Testis (tissue), 2 donors: ENCODE measurements at regions not wholly inside any gene's neighbourhood (a gene's known extent, or its start where the extent isn't known, plus 50 kb on each side); places are given as distances from the start of the nearest gene placed in this dataset.

Source experiments
- DNase-seq: peaks from one replicate; pipeline ENCODE4 v3.0.0-alpha.2; 2019
- H3K27ac ChIP-seq, 2 donors: fragments of 200-600 bp; sonication (generic); one replicate each; pipeline ENCODE4 v1.5.1; 2019
- H3K27me3 ChIP-seq: fragments of 200-600 bp; sonication (generic); one replicate; pipeline ENCODE4 v1.5.1; 2019
- H3K36me3 ChIP-seq: fragments of 200-600 bp; sonication (generic); one replicate; pipeline ENCODE4 v1.5.1; 2017; ENCODE audit warnings: low read depth; ENCODE audit errors: missing control alignments
- H3K4me1 ChIP-seq: fragments of 200-600 bp; sonication (generic); one replicate; pipeline ENCODE4 v1.5.1; 2019
- H3K4me3 ChIP-seq, 2 donors: fragments of 200-600 bp; sonication (generic); one replicate each; pipeline ENCODE4 v1.5.1; 2017 to 2019
- H3K9me3 ChIP-seq: fragments of 200-600 bp; sonication (generic); one replicate; pipeline ENCODE4 v1.5.1; 2017
- POLR2A ChIP-seq: fragments of 450-650 bp; IDR thresholded peaks from one replicate; pipeline ENCODE4 v1.6.1; 2017; ENCODE audit warnings: antibody characterized with exemption, mild to moderate bottlenecking, moderate library complexity
- WGBS, 2 donors: methylation state at CpG; one replicate each; pipeline ENCODE4 v1.1.5; 2018; 5-methylcytosine and 5-hydroxymethylcytosine counted together
- intact Hi-C: fragments of 100-400 bp; cut with DNase I; formaldehyde crosslinking; loops from one replicate; pipeline ENCODE4 v1.15.1; 2023; ENCODE audit warnings: low total_unique reads
- TF ChIP-seq, protein P1 (sequence below), 3 experiments: fragments of 450-650 bp in 2 of 3; fragments of 200-600 bp in 1 of 3; sonication (generic) in 1 of 3; IDR thresholded peaks; one replicate each; pipeline ENCODE4 v1.5.1; 2016 to 2019; ENCODE audit warnings: antibody characterized with exemption in 3 of 3, mild to moderate bottlenecking in 2 of 3, moderate library complexity in 1 of 3

DNA sequence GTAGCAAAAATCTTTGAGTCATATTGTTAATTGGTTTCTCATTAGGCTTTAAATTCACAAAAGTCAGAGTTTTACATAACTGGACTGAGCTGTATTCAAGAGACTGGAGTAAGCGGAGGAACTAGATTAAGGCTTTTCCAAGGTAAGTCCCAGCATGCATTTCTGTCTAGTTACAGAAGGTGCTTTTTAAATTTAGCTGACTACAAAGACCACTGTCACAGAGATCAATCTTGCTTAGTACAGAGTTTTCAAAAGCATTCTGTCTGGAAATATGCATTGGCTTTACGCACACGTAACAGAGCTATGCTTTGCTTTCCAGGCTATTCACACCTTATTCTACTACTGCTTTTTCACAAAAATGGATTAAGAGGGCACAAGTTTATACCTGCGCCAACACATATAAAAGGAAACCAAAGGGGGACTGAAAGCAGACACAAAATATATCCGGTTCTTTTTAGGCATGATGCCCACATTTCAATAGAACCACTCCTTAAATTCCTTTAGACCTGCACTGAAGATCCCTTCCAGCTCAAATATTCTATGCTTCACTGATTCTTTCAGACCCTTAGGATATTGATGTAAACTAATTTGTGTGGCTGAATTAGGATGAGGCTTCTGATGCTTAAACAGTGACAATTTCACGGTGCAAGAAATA, 560.7 kb upstream of the CRIM1 start:
- Histone ChIP-seq H3K27me3 (no peaks in the 10 kb centered on the region), H3K9me3 (no peaks in the 10 kb centered on the region), H3K27ac (no peak overlapping the region), H3K36me3 (no peaks in the 10 kb centered on the region), H3K4me1 (no peaks in the 10 kb centered on the region), H3K4me3 (no peak overlapping the region)
- intact Hi-C loops: no loop called here
- WGBS, 2 donors: 90% methylated on average over 6 of the region's 6 CpGs
- TF ChIP-seq, protein P1, sequence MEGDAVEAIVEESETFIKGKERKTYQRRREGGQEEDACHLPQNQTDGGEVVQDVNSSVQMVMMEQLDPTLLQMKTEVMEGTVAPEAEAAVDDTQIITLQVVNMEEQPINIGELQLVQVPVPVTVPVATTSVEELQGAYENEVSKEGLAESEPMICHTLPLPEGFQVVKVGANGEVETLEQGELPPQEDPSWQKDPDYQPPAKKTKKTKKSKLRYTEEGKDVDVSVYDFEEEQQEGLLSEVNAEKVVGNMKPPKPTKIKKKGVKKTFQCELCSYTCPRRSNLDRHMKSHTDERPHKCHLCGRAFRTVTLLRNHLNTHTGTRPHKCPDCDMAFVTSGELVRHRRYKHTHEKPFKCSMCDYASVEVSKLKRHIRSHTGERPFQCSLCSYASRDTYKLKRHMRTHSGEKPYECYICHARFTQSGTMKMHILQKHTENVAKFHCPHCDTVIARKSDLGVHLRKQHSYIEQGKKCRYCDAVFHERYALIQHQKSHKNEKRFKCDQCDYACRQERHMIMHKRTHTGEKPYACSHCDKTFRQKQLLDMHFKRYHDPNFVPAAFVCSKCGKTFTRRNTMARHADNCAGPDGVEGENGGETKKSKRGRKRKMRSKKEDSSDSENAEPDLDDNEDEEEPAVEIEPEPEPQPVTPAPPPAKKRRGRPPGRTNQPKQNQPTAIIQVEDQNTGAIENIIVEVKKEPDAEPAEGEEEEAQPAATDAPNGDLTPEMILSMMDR (IDR thresholded peaks at IDR 0.05): no peak
- TF ChIP-seq POLR2A: no peak
- DNase-seq: no peak

DNA sequence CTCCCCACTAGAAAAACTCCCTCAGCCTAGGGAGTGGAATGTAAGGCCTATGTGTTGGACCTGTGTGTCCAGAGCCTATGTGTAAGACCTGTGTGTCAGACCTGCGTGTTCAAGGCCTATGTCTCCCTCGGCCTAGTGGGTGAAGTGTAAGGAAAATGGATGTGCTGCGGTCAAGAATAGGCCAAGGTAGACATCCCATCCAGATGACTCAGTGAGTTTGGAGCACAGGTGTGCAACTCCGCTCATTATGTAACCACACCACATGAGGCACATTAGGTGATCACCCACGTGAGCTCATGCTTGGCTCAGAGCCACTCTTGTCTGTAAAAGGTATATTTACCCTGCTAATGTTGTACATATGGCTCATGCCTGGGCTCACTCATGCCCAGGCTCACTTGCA, 565.3 kb upstream of the CRIM1 start:
- Histone ChIP-seq H3K9me3 (no peaks in the 10 kb centered on the region), H3K4me1 (no peaks in the 10 kb centered on the region), H3K4me3 (no peak overlapping the region), H3K27me3 (no peaks in the 10 kb centered on the region), H3K36me3 (no peaks in the 10 kb centered on the region), H3K27ac (no peak overlapping the region)
- no peak for TF ChIP-seq POLR2A
- TF ChIP-seq, protein P1 (IDR thresholded peaks at IDR 0.05): no peak
- intact Hi-C loops: no loop called here
- 84 to 93% methylated on average over 5 of the region's 5 CpGs for WGBS, 2 donors
- DNase-seq: no peak

DNA sequence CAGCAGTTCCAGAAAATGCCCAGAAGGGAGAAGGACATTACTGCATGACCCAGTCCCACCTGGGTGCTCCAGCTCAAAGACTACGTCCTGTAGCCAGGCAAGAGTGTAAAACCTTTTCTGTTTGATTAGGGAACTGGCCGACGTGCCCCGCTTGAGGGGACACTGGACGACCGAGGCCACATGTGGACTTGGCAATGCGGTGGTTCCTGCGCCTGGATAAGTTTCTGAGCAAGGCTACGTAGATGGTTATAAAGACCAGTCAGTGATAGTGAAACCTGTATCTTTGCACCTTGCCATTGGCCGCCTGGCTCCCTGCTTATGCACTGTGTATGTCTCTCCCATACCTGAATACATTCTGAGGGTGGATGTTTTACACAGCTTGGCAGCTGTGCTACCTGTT, 567.0 kb upstream of the CRIM1 start:
- Histone ChIP-seq H3K9me3 (no peaks in the 10 kb centered on the region), H3K27me3 (no peaks in the 10 kb centered on the region), H3K27ac (no peak overlapping the region), H3K36me3 (no peaks in the 10 kb centered on the region), H3K4me3 (no peak overlapping the region), H3K4me1 (no peaks in the 10 kb centered on the region)
- intact Hi-C loops: no loop called here
- DNase-seq: no peak
- 90 to 93% methylated on average over 10 of the region's 10 CpGs for WGBS, 2 donors
- no peak for TF ChIP-seq POLR2A
- TF ChIP-seq, protein P1 (IDR thresholded peaks at IDR 0.05): no peak

DNA sequence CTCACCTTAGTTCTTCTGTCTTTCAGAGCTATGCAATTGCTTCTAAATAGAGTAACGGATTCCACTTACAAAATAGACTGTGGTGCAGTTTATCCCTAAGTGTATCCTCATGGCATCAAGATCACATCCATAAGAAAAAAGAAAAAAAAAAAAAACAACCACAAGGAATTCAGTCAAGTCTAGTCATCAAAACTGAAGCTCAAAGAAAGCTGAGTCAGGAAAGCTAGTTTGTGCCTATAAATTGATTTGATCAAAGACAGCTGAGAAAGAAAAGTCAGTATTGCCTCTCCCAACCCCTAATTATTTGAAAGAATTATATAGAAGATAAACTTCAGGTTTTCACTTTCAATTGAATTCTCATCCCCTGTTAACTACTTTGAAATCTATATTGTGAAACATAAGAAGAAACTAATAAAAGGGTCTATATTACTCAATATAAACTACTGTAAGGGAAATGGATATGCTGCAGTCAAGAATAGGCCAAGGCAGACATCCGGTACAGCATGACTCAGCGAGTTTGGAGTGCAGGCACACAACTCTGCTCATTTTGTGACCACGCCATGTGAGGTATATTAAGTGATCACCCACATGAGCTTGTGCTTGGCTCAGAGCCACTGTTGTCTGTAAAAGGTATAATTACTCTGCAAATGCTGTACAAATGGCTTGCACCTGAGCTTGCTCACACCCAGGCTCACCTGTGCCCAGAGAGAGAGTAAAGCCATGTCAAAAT, 568.1 kb upstream of the CRIM1 start:
- no peak for TF ChIP-seq POLR2A
- TF ChIP-seq, protein P1 (IDR thresholded peaks at IDR 0.05): no peak
- H3K4me1 ChIP-seq: no peaks in the 10 kb centered on the region
- no peaks in the 10 kb centered on the region for H3K9me3 ChIP-seq
- 92 to 94% methylated on average over 4 of the region's 4 CpGs for WGBS, 2 donors
- no peaks in the 10 kb centered on the region for H3K36me3 ChIP-seq
- H3K27ac ChIP-seq: no peak overlapping the region
- intact Hi-C loops: no loop called here
- H3K4me3 ChIP-seq: no peak overlapping the region
- H3K27me3 ChIP-seq: no peaks in the 10 kb centered on the region
- DNase-seq: no peak

DNA sequence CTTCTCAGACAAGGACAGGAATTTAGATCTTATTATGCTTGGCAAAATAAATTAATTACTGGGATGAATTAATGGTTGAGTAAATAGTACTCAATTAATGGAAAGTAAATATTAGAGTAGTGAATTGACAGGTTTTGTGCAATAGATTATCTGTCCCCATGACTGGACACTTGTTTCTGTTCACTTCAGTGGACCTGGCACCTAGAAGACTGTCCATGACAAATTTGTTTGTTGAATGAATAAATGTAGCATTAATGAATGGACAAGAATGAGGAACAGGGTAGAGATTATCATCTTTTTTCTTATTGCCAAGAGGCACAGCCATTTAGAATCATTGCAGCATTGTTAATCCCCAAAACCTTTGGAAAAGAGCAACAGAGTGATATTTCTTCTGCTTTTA, 570.0 kb upstream of the CRIM1 start:
- Histone ChIP-seq H3K27ac (no peak overlapping the region), H3K4me3 (no peak overlapping the region), H3K36me3 (no peaks in the 10 kb centered on the region), H3K27me3 (no peaks in the 10 kb centered on the region), H3K9me3 (no peaks in the 10 kb centered on the region), H3K4me1 (no peaks in the 10 kb centered on the region)
- no peak for DNase-seq
- TF ChIP-seq POLR2A: no peak
- TF ChIP-seq, protein P1 (IDR thresholded peaks at IDR 0.05): no peak
- intact Hi-C loops: no loop called here
